DOHH2 (cell line): ENCODE measurements at regions not wholly inside any gene's neighbourhood (a gene's known extent, or its start where the extent isn't known, plus 50 kb on each side); places are given as distances from the start of the nearest gene placed in this dataset.

Experiments used
- H3F3A ChIP-seq: fragments of 200-600 bp; sonication (generic), shearing (Covaris generic); 2 replicates; pipeline ENCODE4 v1.6.0; 2016; ENCODE audit warnings: antibody characterized with exemption, mild to moderate bottlenecking; ENCODE audit not compliant: control insufficient read depth, insufficient read depth
- H3K27ac ChIP-seq: fragments of 200-600 bp; sonication (generic); 2 replicates; pipeline ENCODE4 v1.5.1; 2014; ENCODE audit warnings: low read depth, mild to moderate bottlenecking, low read length, moderate library complexity
- H3K27me3 ChIP-seq: fragments of 200-600 bp; sonication (generic); 2 replicates; pipeline ENCODE4 v1.6.1; 2014; ENCODE audit warnings: mild to moderate bottlenecking, low read length, mixed read lengths; ENCODE audit not compliant: control insufficient read depth
- H3K36me3 ChIP-seq: fragments of 200-600 bp; sonication (generic); 2 replicates; pipeline ENCODE4 v1.6.1; 2014; ENCODE audit warnings: mild to moderate bottlenecking, low read length, moderate library complexity, mixed read lengths; ENCODE audit not compliant: control insufficient read depth
- H3K4me1 ChIP-seq: fragments of 200-600 bp; sonication (generic); 2 replicates; pipeline ENCODE4 v1.6.1; 2014; ENCODE audit warnings: mild to moderate bottlenecking, low read length, mixed read lengths; ENCODE audit not compliant: control insufficient read depth
- H3K4me2 ChIP-seq: fragments of 200-600 bp; sonication (generic); 2 replicates; pipeline ENCODE4 v1.6.0; 2014; ENCODE audit warnings: mild to moderate bottlenecking, low read length, moderate library complexity
- H3K4me3 ChIP-seq: fragments of 200-600 bp; sonication (generic); 2 replicates; pipeline ENCODE4 v1.5.1; 2014; ENCODE audit warnings: mild to moderate bottlenecking, low read length, mixed read lengths
- H3K79me2 ChIP-seq: fragments of 200-600 bp; sonication (generic); 2 replicates; pipeline ENCODE4 v1.6.1; 2014; ENCODE audit warnings: mild to moderate bottlenecking, low read length, mixed read lengths; ENCODE audit not compliant: control insufficient read depth
- H3K9me2 ChIP-seq: fragments of 200-600 bp; sonication (generic); replicated peaks from 2 replicates; pipeline ENCODE4 v1.6.1; 2014; ENCODE audit warnings: mild to moderate bottlenecking, low read length, mixed read lengths; ENCODE audit not compliant: control insufficient read depth
- H3K9me3 ChIP-seq: fragments of 200-600 bp; sonication (generic); 2 replicates; pipeline ENCODE4 v1.6.1; 2014; ENCODE audit warnings: antibody characterized with exemption, low read length, mixed read lengths; ENCODE audit not compliant: control insufficient read depth, insufficient read depth
- H4K20me1 ChIP-seq: fragments of 200-600 bp; sonication (generic); 2 replicates; pipeline ENCODE4 v1.6.0; 2014; ENCODE audit warnings: low read depth, mild to moderate bottlenecking, antibody characterized with exemption, low read length, moderate library complexity; ENCODE audit not compliant: control insufficient read depth, insufficient read depth
- EZH2phosphoT487 ChIP-seq: fragments of 200-600 bp; sonication (generic); IDR thresholded peaks from 2 replicates; pipeline ENCODE4 v1.6.1; 2017; ENCODE audit warnings: borderline replicate concordance, mild to moderate bottlenecking, antibody characterized with exemption, low read length, moderate library complexity, mixed read lengths
- TF ChIP-seq, protein P1 (sequence below): fragments of 200-600 bp; sonication (generic); IDR thresholded peaks from one replicate; pipeline ENCODE4 v1.5.1; 2014; ENCODE audit warnings: antibody characterized with exemption, mild to moderate bottlenecking, low read depth, low read length; ENCODE audit not compliant: poor library complexity, severe bottlenecking

GRCh38 chr4:30456716-30457115 is 263.5 kb upstream of the PCDH7 start:
- TF ChIP-seq, protein P1, sequence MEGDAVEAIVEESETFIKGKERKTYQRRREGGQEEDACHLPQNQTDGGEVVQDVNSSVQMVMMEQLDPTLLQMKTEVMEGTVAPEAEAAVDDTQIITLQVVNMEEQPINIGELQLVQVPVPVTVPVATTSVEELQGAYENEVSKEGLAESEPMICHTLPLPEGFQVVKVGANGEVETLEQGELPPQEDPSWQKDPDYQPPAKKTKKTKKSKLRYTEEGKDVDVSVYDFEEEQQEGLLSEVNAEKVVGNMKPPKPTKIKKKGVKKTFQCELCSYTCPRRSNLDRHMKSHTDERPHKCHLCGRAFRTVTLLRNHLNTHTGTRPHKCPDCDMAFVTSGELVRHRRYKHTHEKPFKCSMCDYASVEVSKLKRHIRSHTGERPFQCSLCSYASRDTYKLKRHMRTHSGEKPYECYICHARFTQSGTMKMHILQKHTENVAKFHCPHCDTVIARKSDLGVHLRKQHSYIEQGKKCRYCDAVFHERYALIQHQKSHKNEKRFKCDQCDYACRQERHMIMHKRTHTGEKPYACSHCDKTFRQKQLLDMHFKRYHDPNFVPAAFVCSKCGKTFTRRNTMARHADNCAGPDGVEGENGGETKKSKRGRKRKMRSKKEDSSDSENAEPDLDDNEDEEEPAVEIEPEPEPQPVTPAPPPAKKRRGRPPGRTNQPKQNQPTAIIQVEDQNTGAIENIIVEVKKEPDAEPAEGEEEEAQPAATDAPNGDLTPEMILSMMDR = no peak
- TF ChIP-seq EZH2phosphoT487 = no peak
- Histone ChIP-seq H3K4me3 (no peak overlapping the region), H4K20me1 (no peaks in the 10 kb centered on the region), H3K27ac (no peak overlapping the region), H3K4me2 (no peak overlapping the region), H3K79me2 (no peaks in the 10 kb centered on the region), H3F3A (no peaks in the 10 kb centered on the region), H3K27me3 (no peaks in the 10 kb centered on the region), H3K36me3 (no peaks in the 10 kb centered on the region), H3K9me3 (no peaks in the 10 kb centered on the region), H3K9me2 (no peaks in the 10 kb centered on the region), H3K4me1 (no peaks in the 10 kb centered on the region)

GRCh38 chr4:30460818-30461217 is 259.4 kb upstream of the PCDH7 start:
- Histone ChIP-seq H3F3A (no peaks in the 10 kb centered on the region), H3K36me3 (no peaks in the 10 kb centered on the region), H3K4me1 (no peaks in the 10 kb centered on the region), H3K79me2 (no peaks in the 10 kb centered on the region), H3K4me3 (no peak overlapping the region), H3K9me2 (no peaks in the 10 kb centered on the region), H4K20me1 (no peaks in the 10 kb centered on the region), H3K4me2 (no peak overlapping the region), H3K27me3 (no peaks in the 10 kb centered on the region), H3K9me3 (no peaks in the 10 kb centered on the region), H3K27ac (no peak overlapping the region)
- no peak for TF ChIP-seq EZH2phosphoT487
- TF ChIP-seq, protein P1 = no peak

- no peaks in the 10 kb centered on the region for H3K79me2 ChIP-seq
- no peaks in the 10 kb centered on the region for H4K20me1 ChIP-seq
- H3K9me3 ChIP-seq = no peaks in the 10 kb centered on the region
- no peaks in the 10 kb centered on the region for H3K36me3 ChIP-seq
- no peak overlapping the region for H3K27ac ChIP-seq
- no peak overlapping the region for H3K4me3 ChIP-seq
- no peak overlapping the region for H3K4me2 ChIP-seq
- H3K9me2 ChIP-seq = no peaks in the 10 kb centered on the region
- H3K27me3 ChIP-seq = no peaks in the 10 kb centered on the region
- no peaks in the 10 kb centered on the region for H3F3A ChIP-seq
- H3K4me1 ChIP-seq = no peaks in the 10 kb centered on the region
- TF ChIP-seq EZH2phosphoT487 = no peak
- TF ChIP-seq, protein P1 = no peak
Measured at GRCh38 chr4:30461218-30461617, 259.0 kb upstream of the PCDH7 start.

DNA sequence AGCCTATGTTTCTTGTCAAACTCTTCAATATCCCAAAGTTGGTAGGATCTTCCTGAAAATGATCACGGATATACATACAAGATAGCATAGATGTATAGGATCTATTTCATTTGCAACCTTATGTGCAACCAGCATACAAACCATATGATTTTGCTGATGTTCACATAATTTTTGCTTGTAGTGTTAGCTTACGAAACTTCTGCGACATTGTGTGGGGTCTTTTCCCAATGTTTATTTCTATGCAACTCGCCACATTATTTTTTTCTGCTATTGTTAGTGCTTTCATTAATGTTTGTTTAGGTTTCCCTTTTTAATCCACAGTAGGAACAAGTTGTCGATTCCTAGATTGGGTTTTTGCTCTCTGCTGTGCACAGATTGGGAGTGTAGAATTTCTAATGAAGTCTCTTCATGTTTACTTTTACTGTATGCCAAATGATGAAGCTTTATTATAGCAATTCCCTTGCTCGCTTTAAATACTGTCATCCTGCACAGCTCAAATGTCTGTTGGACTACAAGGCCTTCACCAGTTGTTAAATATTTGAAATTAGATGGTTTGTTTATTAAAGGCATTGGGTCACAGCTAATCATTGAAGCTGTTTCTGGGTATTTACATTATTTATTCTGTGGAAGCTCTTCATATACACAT is 257.6 kb upstream of the PCDH7 start:
- H3K79me2 ChIP-seq = no peaks in the 10 kb centered on the region

More for the DNA sequence above, 257.6 kb upstream of the PCDH7 start:
- Histone ChIP-seq H4K20me1 (no peaks in the 10 kb centered on the region), H3K4me3 (no peak overlapping the region), H3K9me2 (no peaks in the 10 kb centered on the region), H3F3A (no peaks in the 10 kb centered on the region), H3K36me3 (no peaks in the 10 kb centered on the region), H3K9me3 (no peaks in the 10 kb centered on the region), H3K27me3 (no peaks in the 10 kb centered on the region), H3K4me1 (no peaks in the 10 kb centered on the region), H3K27ac (no peak overlapping the region), H3K4me2 (no peak overlapping the region)
- TF ChIP-seq EZH2phosphoT487 = no peak
- TF ChIP-seq, protein P1 = no peak
